ENCODE measurements at regions not wholly inside any gene's neighbourhood (a gene's known extent, or its start where the extent isn't known, plus 50 kb on each side); places are given as distances from the start of the nearest gene placed in this dataset.

GRCh38 chr15:70486012-70486411, 277.3 kb downstream of the UACA start:
- no peak for TF ChIP-seq CTCF (conservative IDR thresholded peaks at IDR 0.05; ENCODE audit: low read depth, low read length)
- TF ChIP-seq EZH2 (IDR thresholded peaks at IDR 0.05; ENCODE audit: borderline replicate concordance, low read depth, low read length, poor library complexity, severe bottlenecking) = no peak

Measured in A673 (cell line).